HCT116 (cell line): ENCODE measurements at regions not wholly inside any gene's neighbourhood (a gene's known extent, or its start where the extent isn't known, plus 50 kb on each side); places are given as distances from the start of the nearest gene placed in this dataset.

Source experiments
- ATAC-seq: fragments of 200-7000 bp; cut with Tn5 transposase; 2 replicates; pipeline ENCODE4 v1.9.1; 2020; ENCODE audit warnings: mild to moderate bottlenecking, moderate library complexity
- BruUV-seq: library from RNA; stranded (reverse); fragments of 400-500 nt; replicated peaks from 2 replicates; lab custom pipeline; 2021; lab: Mats Ljungman, UMichigan
- CTCF ChIA-PET: fragments of 300-600 bp; sonication (Branson Sonifier 250); formaldehyde crosslinking; loops from one replicate; lab custom pipeline; 2021; ENCODE audit warnings: antibody characterized with exemption; lab: Charles Lee
- POLR2A ChIA-PET: fragments of 300-600, 350-600 bp; sonication (Branson Sonifier 250); formaldehyde crosslinking; loops from one replicate; lab custom pipeline; 2021; ENCODE audit warnings: antibody characterized with exemption; lab: Charles Lee
- RAD21 ChIA-PET, 2 experiments: fragments of 300-600 bp; sonication (Branson Sonifier 250); formaldehyde crosslinking; loops; one replicate each; lab custom pipeline; 2023; ENCODE audit warnings: low total read pairs in 2 of 2; ENCODE audit not compliant: uncharacterized antibody in 2 of 2, unreplicated experiment in 2 of 2, low non-redundant PET in 1 of 2; lab: Charles Lee
- DNase-seq: peaks from one replicate; pipeline ENCODE4 v3.0.0-alpha.2; 2010; ENCODE audit warnings: low read depth, low spot score
- H2AFZ ChIP-seq: fragments of 200-600 bp; shearing (Covaris generic), sonication (generic); 2 replicates; pipeline ENCODE4 v1.6.1; 2017; ENCODE audit warnings: low read depth, mixed run types, mixed read lengths, antibody characterized with exemption, low read length; ENCODE audit not compliant: poor library complexity, severe bottlenecking
- H3K27ac ChIP-seq: 2 replicates; pipeline ENCODE4 v1.5.1; 2012; ENCODE audit warnings: low read depth, low read length
- H3K27me3 ChIP-seq: fragments of 200-600 bp; sonication (generic); 2 replicates; pipeline ENCODE4 v1.6.1; 2016; ENCODE audit warnings: mixed run types, low read length, mixed read lengths; ENCODE audit not compliant: insufficient read depth
- H3K36me3 ChIP-seq, 2 experiments: fragments of 200-500 bp in 1 of 2; fragments of 200-600 bp in 1 of 2; sonication (Bioruptor generic) in 1 of 2; sonication (generic) in 1 of 2; 2 replicates each; pipeline versions ENCODE4 v1.5.1 to v1.6.1; 2014 to 2016; ENCODE audit warnings: low read length in 2 of 2, inconsistent platforms in 1 of 2, mixed read lengths in 1 of 2, mixed run types in 1 of 2; ENCODE audit not compliant: insufficient read depth in 2 of 2, control insufficient read depth in 1 of 2
- H3K4me1 ChIP-seq, 2 experiments: fragments of 200-600 bp in 1 of 2; sonication (generic) in 1 of 2; 2 replicates each; pipeline versions ENCODE4 v1.5.1 to v1.6.1; 2012 to 2017; ENCODE audit warnings: low read length in 2 of 2, inconsistent platforms in 1 of 2, mild to moderate bottlenecking in 1 of 2, mixed read lengths in 1 of 2, mixed run types in 1 of 2, moderate library complexity in 1 of 2; ENCODE audit not compliant: insufficient read depth in 2 of 2, control insufficient read depth in 1 of 2
- H3K4me2 ChIP-seq: fragments of 200-600 bp; sonication (generic); 2 replicates; pipeline ENCODE4 v1.6.1; 2017; ENCODE audit warnings: mixed run types, low read length, mixed read lengths
- H3K4me3 ChIP-seq, 2 experiments: fragments of 200-600 bp in 1 of 2; sonication (generic) in 1 of 2; replicated peaks in 1 of 2; 2 replicates each; pipeline ENCODE4 v1.5.1; 2011 to 2016; ENCODE audit warnings: low read length in 2 of 2, control low read depth in 1 of 2, low read depth in 1 of 2, mild to moderate bottlenecking in 1 of 2, mixed read lengths in 1 of 2, mixed run types in 1 of 2
- H3K79me2 ChIP-seq: fragments of 200-600 bp; sonication (generic); 2 replicates; pipeline ENCODE4 v1.6.1; 2017; ENCODE audit warnings: mild to moderate bottlenecking, mixed run types, low read length, moderate library complexity, mixed read lengths; ENCODE audit not compliant: insufficient read depth
- H3K9ac ChIP-seq: fragments of 200-600 bp; sonication (generic); 2 replicates; pipeline ENCODE4 v1.6.1; 2016; ENCODE audit warnings: low read length, mixed read lengths
- H3K9me2 ChIP-seq: fragments of 200-600 bp; sonication (generic), shearing (Covaris generic); 2 replicates; pipeline ENCODE4 v1.6.1; 2017; ENCODE audit warnings: mixed run types, mild to moderate bottlenecking, moderate library complexity; ENCODE audit not compliant: insufficient read depth
- H3K9me3 ChIP-seq, 2 experiments: fragments of 200-500 bp in 1 of 2; fragments of 200-600 bp in 1 of 2; sonication (Bioruptor generic) in 1 of 2; sonication (generic) in 1 of 2; 2 replicates each; pipeline ENCODE4 v1.6.1; 2014 to 2017; ENCODE audit warnings: low read length in 2 of 2, mixed read lengths in 2 of 2, inconsistent platforms in 1 of 2, low read depth in 1 of 2, mild to moderate bottlenecking in 1 of 2, mixed run types in 1 of 2, moderate library complexity in 1 of 2; ENCODE audit not compliant: control insufficient read depth in 1 of 2, insufficient read depth in 1 of 2
- H4K20me1 ChIP-seq: fragments of 200-600 bp; sonication (generic), shearing (Covaris generic); 2 replicates; pipeline ENCODE4 v1.6.1; 2017; ENCODE audit warnings: mixed run types, mild to moderate bottlenecking, moderate library complexity; ENCODE audit not compliant: insufficient read depth
- CEBPB ChIP-seq: IDR thresholded peaks from 2 replicates; pipeline ENCODE4 v1.6.1; 2012; ENCODE audit warnings: low read depth
- EGR1 ChIP-seq: IDR thresholded peaks from 2 replicates; pipeline ENCODE4 v1.6.1; 2012; ENCODE audit warnings: low read depth
- ELF1 ChIP-seq: IDR thresholded peaks from 2 replicates; pipeline ENCODE4 v1.6.1; 2012; ENCODE audit warnings: low read depth, borderline replicate concordance
- EZH2 ChIP-seq: fragments of 200-600 bp; sonication (generic); IDR thresholded peaks from 2 replicates; pipeline ENCODE4 v1.6.1; 2017; ENCODE audit warnings: antibody characterized with exemption, mixed run types
- JUND ChIP-seq: IDR thresholded peaks from 2 replicates; pipeline ENCODE4 v1.6.1; 2012
- POLR2A ChIP-seq: IDR thresholded peaks from 2 replicates; pipeline ENCODE4 v1.7.0; 2011; ENCODE audit warnings: borderline replicate concordance; ENCODE audit not compliant: insufficient read depth, insufficient read length; ENCODE audit errors: extremely low read depth
- POLR2AphosphoS5 ChIP-seq: IDR thresholded peaks from 2 replicates; pipeline ENCODE4 v1.6.1; 2011; ENCODE audit warnings: mild to moderate bottlenecking, low read depth, low read length, moderate library complexity
- SIN3A ChIP-seq: IDR thresholded peaks from 2 replicates; pipeline ENCODE4 v1.6.1; 2012; ENCODE audit warnings: low read depth
- SRF ChIP-seq: IDR thresholded peaks from 2 replicates; pipeline ENCODE4 v1.6.1; 2012; ENCODE audit warnings: low read depth
- YY1 ChIP-seq: IDR thresholded peaks from 2 replicates; pipeline ENCODE4 v1.6.1; 2011; ENCODE audit warnings: low read length, low read depth, moderate library complexity, mild to moderate bottlenecking; ENCODE audit not compliant: insufficient replicate concordance; ENCODE audit errors: extremely low read depth
- ZNF274 ChIP-seq: fragments of 200-500 bp; sonication (Bioruptor generic); IDR thresholded peaks from 2 replicates; pipeline ENCODE4 v1.6.1; 2014; ENCODE audit warnings: mild to moderate bottlenecking, low read depth, low read length, inconsistent platforms
- intact Hi-C: fragments of 100-400 bp; cut with micrococcal nuclease; formaldehyde crosslinking; loops from 2 replicates; pipeline ENCODE4 v1.10.0; 2022
- TF ChIP-seq, protein P1 (sequence below): IDR thresholded peaks from 2 replicates; pipeline ENCODE4 v1.6.1; 2012
- TF ChIP-seq, protein P2 (sequence below), 3 experiments: fragments of 200-600 bp in 1 of 3; sonication (generic) in 1 of 3; IDR thresholded peaks in 2 of 3; conservative IDR thresholded peaks in 1 of 3; 2 replicates each; pipeline ENCODE4 v1.5.1; 2012 to 2017; ENCODE audit warnings: low read depth in 2 of 3, low read length in 2 of 3, antibody characterized with exemption in 1 of 3, borderline replicate concordance in 1 of 3, control low read depth in 1 of 3, mild to moderate bottlenecking in 1 of 3, mixed read lengths in 1 of 3, mixed run types in 1 of 3, moderate library complexity in 1 of 3; ENCODE audit not compliant: insufficient read depth in 1 of 3
- TF ChIP-seq, protein P3 (sequence below): IDR thresholded peaks from 2 replicates; pipeline ENCODE4 v1.6.1; 2012; ENCODE audit warnings: low read depth
- TF ChIP-seq, protein P4 (sequence below): IDR thresholded peaks from 2 replicates; pipeline ENCODE4 v1.6.1; 2011; ENCODE audit warnings: mild to moderate bottlenecking, low read length, moderate library complexity; ENCODE audit not compliant: insufficient replicate concordance; ENCODE audit errors: extremely low read depth

DNA sequence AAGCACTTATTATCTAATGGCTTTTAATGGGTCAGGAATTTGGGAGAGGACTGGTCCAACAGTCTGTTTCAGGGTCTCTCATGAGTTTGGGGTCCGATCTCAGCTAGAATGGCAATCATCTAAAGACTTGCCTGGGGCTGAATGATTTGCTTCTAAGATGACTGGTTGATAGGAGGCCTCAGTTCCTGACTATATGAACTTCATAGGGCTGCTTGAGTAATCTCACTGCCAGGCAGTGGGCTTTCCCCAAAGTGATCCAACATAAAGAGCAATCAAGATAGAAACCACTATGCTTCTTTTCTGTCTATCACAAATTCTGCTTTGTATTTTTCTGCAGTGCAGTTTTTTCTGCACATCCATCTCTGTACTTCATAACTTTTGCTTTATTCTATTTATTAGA lies 793.5 kb upstream of the CHAC2 start:
- Histone ChIP-seq H3K36me3 (no peaks in the 10 kb centered on the region), H3K9me3 (no peaks in the 10 kb centered on the region), H3K9ac (no peak overlapping the region)
- CTCF ChIA-PET, result no interaction called here
- no peak for TF ChIP-seq POLR2A
- no peak for TF ChIP-seq YY1
- TF ChIP-seq, protein P1, sequence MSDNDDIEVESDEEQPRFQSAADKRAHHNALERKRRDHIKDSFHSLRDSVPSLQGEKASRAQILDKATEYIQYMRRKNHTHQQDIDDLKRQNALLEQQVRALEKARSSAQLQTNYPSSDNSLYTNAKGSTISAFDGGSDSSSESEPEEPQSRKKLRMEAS, result no peak
- no peak for TF ChIP-seq CEBPB
- no peak for TF ChIP-seq JUND
- no peak for TF ChIP-seq POLR2AphosphoS5
- TF ChIP-seq, protein P2, sequence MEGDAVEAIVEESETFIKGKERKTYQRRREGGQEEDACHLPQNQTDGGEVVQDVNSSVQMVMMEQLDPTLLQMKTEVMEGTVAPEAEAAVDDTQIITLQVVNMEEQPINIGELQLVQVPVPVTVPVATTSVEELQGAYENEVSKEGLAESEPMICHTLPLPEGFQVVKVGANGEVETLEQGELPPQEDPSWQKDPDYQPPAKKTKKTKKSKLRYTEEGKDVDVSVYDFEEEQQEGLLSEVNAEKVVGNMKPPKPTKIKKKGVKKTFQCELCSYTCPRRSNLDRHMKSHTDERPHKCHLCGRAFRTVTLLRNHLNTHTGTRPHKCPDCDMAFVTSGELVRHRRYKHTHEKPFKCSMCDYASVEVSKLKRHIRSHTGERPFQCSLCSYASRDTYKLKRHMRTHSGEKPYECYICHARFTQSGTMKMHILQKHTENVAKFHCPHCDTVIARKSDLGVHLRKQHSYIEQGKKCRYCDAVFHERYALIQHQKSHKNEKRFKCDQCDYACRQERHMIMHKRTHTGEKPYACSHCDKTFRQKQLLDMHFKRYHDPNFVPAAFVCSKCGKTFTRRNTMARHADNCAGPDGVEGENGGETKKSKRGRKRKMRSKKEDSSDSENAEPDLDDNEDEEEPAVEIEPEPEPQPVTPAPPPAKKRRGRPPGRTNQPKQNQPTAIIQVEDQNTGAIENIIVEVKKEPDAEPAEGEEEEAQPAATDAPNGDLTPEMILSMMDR (IDR thresholded peaks at IDR 0.05 in 2 of 3, conservative IDR thresholded peaks at IDR 0.05 in 1 of 3; ENCODE audit: borderline replicate concordance in 1 of 3, insufficient read depth in 1 of 3, low read depth in 2 of 3, low read length in 2 of 3), result no peak
- TF ChIP-seq, protein P3, sequence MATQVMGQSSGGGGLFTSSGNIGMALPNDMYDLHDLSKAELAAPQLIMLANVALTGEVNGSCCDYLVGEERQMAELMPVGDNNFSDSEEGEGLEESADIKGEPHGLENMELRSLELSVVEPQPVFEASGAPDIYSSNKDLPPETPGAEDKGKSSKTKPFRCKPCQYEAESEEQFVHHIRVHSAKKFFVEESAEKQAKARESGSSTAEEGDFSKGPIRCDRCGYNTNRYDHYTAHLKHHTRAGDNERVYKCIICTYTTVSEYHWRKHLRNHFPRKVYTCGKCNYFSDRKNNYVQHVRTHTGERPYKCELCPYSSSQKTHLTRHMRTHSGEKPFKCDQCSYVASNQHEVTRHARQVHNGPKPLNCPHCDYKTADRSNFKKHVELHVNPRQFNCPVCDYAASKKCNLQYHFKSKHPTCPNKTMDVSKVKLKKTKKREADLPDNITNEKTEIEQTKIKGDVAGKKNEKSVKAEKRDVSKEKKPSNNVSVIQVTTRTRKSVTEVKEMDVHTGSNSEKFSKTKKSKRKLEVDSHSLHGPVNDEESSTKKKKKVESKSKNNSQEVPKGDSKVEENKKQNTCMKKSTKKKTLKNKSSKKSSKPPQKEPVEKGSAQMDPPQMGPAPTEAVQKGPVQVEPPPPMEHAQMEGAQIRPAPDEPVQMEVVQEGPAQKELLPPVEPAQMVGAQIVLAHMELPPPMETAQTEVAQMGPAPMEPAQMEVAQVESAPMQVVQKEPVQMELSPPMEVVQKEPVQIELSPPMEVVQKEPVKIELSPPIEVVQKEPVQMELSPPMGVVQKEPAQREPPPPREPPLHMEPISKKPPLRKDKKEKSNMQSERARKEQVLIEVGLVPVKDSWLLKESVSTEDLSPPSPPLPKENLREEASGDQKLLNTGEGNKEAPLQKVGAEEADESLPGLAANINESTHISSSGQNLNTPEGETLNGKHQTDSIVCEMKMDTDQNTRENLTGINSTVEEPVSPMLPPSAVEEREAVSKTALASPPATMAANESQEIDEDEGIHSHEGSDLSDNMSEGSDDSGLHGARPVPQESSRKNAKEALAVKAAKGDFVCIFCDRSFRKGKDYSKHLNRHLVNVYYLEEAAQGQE, result no peak
- TF ChIP-seq EZH2, result no peak
- TF ChIP-seq SRF, result no peak
- TF ChIP-seq ELF1, result no peak
- TF ChIP-seq, protein P4, sequence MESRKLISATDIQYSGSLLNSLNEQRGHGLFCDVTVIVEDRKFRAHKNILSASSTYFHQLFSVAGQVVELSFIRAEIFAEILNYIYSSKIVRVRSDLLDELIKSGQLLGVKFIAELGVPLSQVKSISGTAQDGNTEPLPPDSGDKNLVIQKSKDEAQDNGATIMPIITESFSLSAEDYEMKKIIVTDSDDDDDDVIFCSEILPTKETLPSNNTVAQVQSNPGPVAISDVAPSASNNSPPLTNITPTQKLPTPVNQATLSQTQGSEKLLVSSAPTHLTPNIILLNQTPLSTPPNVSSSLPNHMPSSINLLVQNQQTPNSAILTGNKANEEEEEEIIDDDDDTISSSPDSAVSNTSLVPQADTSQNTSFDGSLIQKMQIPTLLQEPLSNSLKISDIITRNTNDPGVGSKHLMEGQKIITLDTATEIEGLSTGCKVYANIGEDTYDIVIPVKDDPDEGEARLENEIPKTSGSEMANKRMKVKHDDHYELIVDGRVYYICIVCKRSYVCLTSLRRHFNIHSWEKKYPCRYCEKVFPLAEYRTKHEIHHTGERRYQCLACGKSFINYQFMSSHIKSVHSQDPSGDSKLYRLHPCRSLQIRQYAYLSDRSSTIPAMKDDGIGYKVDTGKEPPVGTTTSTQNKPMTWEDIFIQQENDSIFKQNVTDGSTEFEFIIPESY, result no peak
- no peak for TF ChIP-seq EGR1
- TF ChIP-seq ZNF274, result no peak
- no peak for TF ChIP-seq SIN3A
- TF ChIP-seq, all 23 proteins: peak for 0
- Histone ChIP-seq H3K27me3 (no peaks in the 10 kb centered on the region), H3K4me3 (no peak overlapping the region), H3K4me1 (no peaks in the 10 kb centered on the region), H3K9me2 (no peaks in the 10 kb centered on the region), H3K4me2 (no peak overlapping the region), H3K27ac (no peak overlapping the region), H4K20me1 (no peaks in the 10 kb centered on the region), H3K79me2 (no peaks in the 10 kb centered on the region), H2AFZ (no peak overlapping the region)
- no TSS peak for BruUV-seq
- DNase-seq, result no peak
- RAD21 ChIA-PET, result no interaction called here
- intact Hi-C loops, result no loop called here
- POLR2A ChIA-PET, result no interaction called here
- ATAC-seq, result no peak
